ENCODE measurements at regions not wholly inside any gene's neighbourhood (a gene's known extent, or its start where the extent isn't known, plus 50 kb on each side); places are given as distances from the start of the nearest gene placed in this dataset.

DNA sequence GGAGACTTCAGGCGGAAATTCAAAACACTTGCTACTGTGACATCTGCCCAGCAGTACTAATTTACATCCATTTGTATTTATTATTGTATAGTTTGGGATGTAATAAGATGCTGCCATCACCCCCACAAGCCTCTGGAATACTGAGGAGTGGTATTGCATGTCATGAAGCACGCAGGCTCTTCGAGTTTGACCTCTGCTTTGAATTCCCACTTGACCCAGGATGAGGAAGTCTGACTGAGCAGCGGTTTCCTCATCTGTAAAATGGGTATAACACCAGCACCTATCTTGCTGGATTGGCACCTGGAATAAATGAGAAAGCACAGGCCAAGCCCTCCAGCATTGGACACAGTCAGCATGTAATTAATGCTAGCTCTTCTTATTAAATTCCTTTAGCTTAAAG lies 116.0 kb upstream of the DIO3 start:
- Histone ChIP-seq H3K27me3 (no peaks in the 10 kb centered on the region), H3K4me1 (peaks cover 2% of the 10 kb centered on the region; the same call in 1 of the 2 replicates), H3K36me3 (no peaks in the 10 kb centered on the region), H3K9me3 (no peaks in the 10 kb centered on the region), H3K4me3 (ENCODE audit: low read depth, low read length) (no peak overlapping the region)
- TF ChIP-seq, protein P1, sequence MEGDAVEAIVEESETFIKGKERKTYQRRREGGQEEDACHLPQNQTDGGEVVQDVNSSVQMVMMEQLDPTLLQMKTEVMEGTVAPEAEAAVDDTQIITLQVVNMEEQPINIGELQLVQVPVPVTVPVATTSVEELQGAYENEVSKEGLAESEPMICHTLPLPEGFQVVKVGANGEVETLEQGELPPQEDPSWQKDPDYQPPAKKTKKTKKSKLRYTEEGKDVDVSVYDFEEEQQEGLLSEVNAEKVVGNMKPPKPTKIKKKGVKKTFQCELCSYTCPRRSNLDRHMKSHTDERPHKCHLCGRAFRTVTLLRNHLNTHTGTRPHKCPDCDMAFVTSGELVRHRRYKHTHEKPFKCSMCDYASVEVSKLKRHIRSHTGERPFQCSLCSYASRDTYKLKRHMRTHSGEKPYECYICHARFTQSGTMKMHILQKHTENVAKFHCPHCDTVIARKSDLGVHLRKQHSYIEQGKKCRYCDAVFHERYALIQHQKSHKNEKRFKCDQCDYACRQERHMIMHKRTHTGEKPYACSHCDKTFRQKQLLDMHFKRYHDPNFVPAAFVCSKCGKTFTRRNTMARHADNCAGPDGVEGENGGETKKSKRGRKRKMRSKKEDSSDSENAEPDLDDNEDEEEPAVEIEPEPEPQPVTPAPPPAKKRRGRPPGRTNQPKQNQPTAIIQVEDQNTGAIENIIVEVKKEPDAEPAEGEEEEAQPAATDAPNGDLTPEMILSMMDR (IDR thresholded peaks at IDR 0.05; ENCODE audit: low read depth, low read length) = no peak
- no peak for DNase-seq

DNA sequence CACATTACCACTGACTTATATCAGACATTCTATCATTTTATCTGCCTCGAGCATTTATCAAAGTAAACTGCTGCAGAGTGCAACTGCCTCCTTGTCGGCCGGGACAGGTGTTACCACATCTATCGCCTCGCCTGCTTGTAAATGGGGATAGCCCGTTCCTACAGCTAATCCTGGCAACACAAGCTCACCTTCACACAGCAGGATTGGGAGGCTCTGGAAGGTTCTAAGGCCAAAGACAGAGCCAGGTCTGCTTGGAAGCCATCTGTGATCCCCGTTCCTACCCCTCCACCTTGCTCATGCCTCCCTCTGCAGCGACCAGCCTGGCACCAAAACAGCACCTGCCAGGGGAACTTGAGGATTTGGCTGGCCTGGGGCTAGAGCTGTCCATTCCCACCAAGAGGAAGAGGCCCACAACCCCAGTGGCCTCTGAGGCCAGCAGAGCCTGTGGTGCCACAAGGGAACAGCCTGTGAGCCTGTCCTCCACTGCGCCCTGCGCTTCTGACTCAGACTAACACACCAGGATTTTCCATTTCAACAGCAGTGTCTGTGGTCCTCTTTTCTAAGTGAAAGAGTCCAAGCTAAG lies 114.8 kb upstream of the DIO3 start:
- no peaks in the 10 kb centered on the region for H3K36me3 ChIP-seq
- no peaks in the 10 kb centered on the region for H3K4me1 ChIP-seq
- H3K4me3 ChIP-seq (ENCODE audit: low read depth, low read length) = no peak overlapping the region
- TF ChIP-seq, protein P1 (IDR thresholded peaks at IDR 0.05; ENCODE audit: low read depth, low read length) = no peak
- H3K9me3 ChIP-seq = no peaks in the 10 kb centered on the region
- no peak for DNase-seq
- no peaks in the 10 kb centered on the region for H3K27me3 ChIP-seq

DNA sequence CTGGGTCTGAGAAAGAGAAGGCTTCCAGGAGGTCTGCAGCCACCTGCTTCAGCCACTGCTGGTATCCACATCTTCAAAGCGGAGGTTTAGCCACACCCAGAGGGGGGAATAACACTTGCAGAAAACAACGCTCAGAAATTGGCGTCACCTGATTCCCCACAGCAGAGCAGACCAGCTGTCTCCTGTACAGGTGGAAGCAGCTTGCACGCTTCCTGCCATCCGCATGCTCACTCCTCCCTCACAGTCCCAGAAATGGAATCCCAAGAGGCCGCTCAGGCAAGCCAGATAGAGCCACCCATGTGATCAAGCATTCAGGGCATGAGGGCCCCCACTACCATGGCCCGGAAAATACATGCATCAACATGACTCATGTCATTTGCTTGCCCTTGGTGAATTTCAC lies 112.2 kb upstream of the DIO3 start:
- no peak for DNase-seq
- TF ChIP-seq, protein P1 (IDR thresholded peaks at IDR 0.05; ENCODE audit: low read depth, low read length) = no peak
- no peak overlapping the region for H3K4me3 ChIP-seq (ENCODE audit: low read depth, low read length)
- H3K9me3 ChIP-seq = no peaks in the 10 kb centered on the region; the same call in 1 of the 2 replicates
- H3K27me3 ChIP-seq = no peaks in the 10 kb centered on the region
- H3K4me1 ChIP-seq = no peaks in the 10 kb centered on the region
- no peaks in the 10 kb centered on the region for H3K36me3 ChIP-seq

DNA sequence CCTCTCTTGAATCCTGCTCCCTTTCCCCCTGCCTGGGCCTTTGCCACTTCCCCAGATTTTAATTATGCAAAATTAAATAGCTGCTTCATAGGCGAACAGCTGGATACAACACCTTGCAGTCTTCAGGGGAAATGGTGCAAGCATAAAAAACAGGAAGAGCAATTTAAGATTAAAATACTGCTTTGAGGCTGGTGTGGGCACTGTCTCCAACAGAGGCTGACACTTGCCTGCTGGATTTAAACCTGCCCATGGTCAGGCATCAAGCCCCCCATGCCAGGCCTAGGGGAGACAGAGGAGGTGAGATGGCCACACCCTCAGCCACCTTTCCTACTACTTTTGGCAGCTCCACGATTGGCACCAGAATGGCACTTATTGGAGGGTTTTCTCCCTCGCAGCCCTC lies 110.1 kb upstream of the DIO3 start:
- Histone ChIP-seq H3K9me3 (no peaks in the 10 kb centered on the region; the same call in 1 of the 2 replicates), H3K4me3 (ENCODE audit: low read depth, low read length) (no peak overlapping the region), H3K27me3 (no peaks in the 10 kb centered on the region), H3K36me3 (no peaks in the 10 kb centered on the region), H3K4me1 (no peaks in the 10 kb centered on the region)
- no peak for DNase-seq
- TF ChIP-seq, protein P1 (IDR thresholded peaks at IDR 0.05; ENCODE audit: low read depth, low read length) = no peak

DNA sequence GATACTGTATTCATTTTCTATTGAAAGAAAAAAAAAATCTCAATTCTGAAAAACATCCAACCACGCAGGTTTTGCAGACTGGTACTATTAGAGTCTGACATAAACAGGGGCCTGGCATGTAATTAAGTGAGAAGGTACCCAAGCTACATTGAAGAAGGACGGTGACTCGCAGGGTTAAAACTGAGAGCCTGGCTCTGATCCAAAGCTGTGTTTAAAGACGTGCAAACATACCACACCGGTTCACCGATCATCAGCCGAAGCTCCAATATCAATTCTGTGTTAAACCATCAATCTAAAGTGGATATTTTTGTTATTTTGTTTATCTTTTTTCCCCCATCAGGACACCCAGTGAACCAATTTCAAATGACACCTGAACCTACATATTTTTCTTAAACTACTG lies 108.1 kb upstream of the DIO3 start:
- H3K9me3 ChIP-seq = no peaks in the 10 kb centered on the region; the same call in 1 of the 2 replicates
- no peak for DNase-seq
- H3K27me3 ChIP-seq = no peaks in the 10 kb centered on the region
- TF ChIP-seq, protein P1 (IDR thresholded peaks at IDR 0.05; ENCODE audit: low read depth, low read length) = no peak
- H3K4me1 ChIP-seq = no peaks in the 10 kb centered on the region
- no peaks in the 10 kb centered on the region for H3K36me3 ChIP-seq
- H3K4me3 ChIP-seq (ENCODE audit: low read depth, low read length) = no peak overlapping the region

DNA sequence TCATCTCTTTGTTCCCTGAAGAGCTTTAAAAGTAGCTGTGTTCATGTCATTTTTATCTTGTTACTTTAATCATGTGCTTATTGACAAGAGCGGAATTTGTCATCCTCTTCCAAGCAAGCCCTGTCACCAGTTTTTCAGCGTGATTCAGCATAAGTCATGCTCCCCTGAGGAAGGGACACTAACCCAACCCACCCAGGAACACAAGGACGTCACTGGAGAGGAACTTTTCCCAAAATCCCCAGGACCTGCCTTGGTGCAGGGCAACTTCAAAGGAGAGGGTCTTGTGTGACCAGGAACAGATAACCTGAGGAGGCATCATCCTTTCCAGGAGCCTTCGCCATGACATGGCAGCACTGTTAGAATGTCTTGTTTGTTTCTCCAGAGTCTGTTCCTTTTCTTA lies 107.1 kb upstream of the DIO3 start:
- no peak for DNase-seq
- peaks cover 8% of the 10 kb centered on the region for H3K27me3 ChIP-seq
- H3K4me1 ChIP-seq = no peaks in the 10 kb centered on the region

More for the DNA sequence above, 107.1 kb upstream of the DIO3 start:
- Histone ChIP-seq H3K4me3 (ENCODE audit: low read depth, low read length) (no peak overlapping the region), H3K36me3 (no peaks in the 10 kb centered on the region), H3K9me3 (no peaks in the 10 kb centered on the region; the same call in 1 of the 2 replicates)
- TF ChIP-seq, protein P1 (IDR thresholded peaks at IDR 0.05; ENCODE audit: low read depth, low read length) = no peak

Data from BE2C (cell line).